ENCODE measurements at regions not wholly inside any gene's neighbourhood (a gene's known extent, or its start where the extent isn't known, plus 50 kb on each side); places are given as distances from the start of the nearest gene placed in this dataset.

DNA sequence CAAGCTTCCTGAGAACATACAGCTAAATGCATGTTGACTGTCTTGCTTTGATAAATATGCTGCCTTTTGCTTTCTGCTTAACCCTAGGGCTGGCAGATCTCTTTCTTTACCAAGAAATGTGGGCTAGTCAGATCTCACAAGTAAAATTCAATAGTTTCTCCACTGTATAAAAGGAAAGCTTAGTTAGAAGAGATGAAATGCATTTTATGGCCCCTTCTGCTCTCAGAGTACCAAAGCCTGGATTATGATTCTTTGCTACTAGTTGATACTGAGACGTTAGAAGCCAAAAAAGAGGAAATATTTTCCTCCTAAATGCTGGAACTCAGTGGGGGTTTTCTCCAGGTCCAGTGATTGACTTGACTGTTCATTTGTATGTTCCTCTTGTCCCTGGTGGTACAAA lies 552.7 kb downstream of the SNAPC1 start:
- TF ChIP-seq, protein P1, sequence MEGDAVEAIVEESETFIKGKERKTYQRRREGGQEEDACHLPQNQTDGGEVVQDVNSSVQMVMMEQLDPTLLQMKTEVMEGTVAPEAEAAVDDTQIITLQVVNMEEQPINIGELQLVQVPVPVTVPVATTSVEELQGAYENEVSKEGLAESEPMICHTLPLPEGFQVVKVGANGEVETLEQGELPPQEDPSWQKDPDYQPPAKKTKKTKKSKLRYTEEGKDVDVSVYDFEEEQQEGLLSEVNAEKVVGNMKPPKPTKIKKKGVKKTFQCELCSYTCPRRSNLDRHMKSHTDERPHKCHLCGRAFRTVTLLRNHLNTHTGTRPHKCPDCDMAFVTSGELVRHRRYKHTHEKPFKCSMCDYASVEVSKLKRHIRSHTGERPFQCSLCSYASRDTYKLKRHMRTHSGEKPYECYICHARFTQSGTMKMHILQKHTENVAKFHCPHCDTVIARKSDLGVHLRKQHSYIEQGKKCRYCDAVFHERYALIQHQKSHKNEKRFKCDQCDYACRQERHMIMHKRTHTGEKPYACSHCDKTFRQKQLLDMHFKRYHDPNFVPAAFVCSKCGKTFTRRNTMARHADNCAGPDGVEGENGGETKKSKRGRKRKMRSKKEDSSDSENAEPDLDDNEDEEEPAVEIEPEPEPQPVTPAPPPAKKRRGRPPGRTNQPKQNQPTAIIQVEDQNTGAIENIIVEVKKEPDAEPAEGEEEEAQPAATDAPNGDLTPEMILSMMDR (IDR thresholded peaks at IDR 0.05; ENCODE audit: insufficient read depth, low read length, poor library complexity, severe bottlenecking), result no peak
- TF ChIP-seq EZH2phosphoT487 (conservative IDR thresholded peaks at IDR 0.05; ENCODE audit: low read length), result no peak

Data from SU-DHL-6 (cell line).